Thoracic aorta (tissue), 2 donors: ENCODE measurements at regions not wholly inside any gene's neighbourhood (a gene's known extent, or its start where the extent isn't known, plus 50 kb on each side); places are given as distances from the start of the nearest gene placed in this dataset.

ENCODE experiments used
- ATAC-seq: fragments of 150-250 bp; one replicate; pipeline ENCODE4 v1.8.0; 2017; ENCODE audit warnings: low read depth; ENCODE audit not compliant: insufficient number of reproducible peaks, low FRiP score
- DNase-seq: peaks from one replicate; pipeline ENCODE4 v3.0.0-alpha.2; 2020; ENCODE audit warnings: low spot score
- H3K27ac ChIP-seq, 2 donors: fragments of 200-600 bp; sonication (generic); 1 replicate in 1 of 2; 2 replicates in 1 of 2; pipeline ENCODE4 v1.5.1; 2016; ENCODE audit warnings: mild to moderate bottlenecking in 2 of 2, moderate library complexity in 2 of 2
- H3K27me3 ChIP-seq: fragments of 200-600 bp; sonication (generic); replicated peaks from 2 replicates; pipeline ENCODE4 v1.6.0; 2016; ENCODE audit warnings: mild to moderate bottlenecking; ENCODE audit not compliant: insufficient read depth
- H3K36me3 ChIP-seq: fragments of 200-600 bp; sonication (generic); one replicate; pipeline ENCODE4 v1.5.1; 2016
- H3K4me1 ChIP-seq, 2 donors: fragments of 200-600 bp; sonication (generic); 1 replicate in 1 of 2; 2 replicates in 1 of 2; pipeline versions ENCODE4 v1.5.1 to v1.6.0; 2016; ENCODE audit warnings: low read depth in 2 of 2, mild to moderate bottlenecking in 1 of 2; ENCODE audit not compliant: control insufficient read depth in 1 of 2
- H3K4me3 ChIP-seq: fragments of 200-600 bp; sonication (generic); 2 replicates; pipeline ENCODE4 v1.5.1; 2016; ENCODE audit warnings: mild to moderate bottlenecking
- H3K9me3 ChIP-seq: fragments of 200-600 bp; sonication (generic); 2 replicates; pipeline ENCODE4 v1.5.1; 2016
- CTCF ChIP-seq: fragments of 200-600 bp; sonication (generic); IDR thresholded peaks from one replicate; pipeline ENCODE4 v1.5.1; 2019; ENCODE audit warnings: antibody characterized with exemption

DNA sequence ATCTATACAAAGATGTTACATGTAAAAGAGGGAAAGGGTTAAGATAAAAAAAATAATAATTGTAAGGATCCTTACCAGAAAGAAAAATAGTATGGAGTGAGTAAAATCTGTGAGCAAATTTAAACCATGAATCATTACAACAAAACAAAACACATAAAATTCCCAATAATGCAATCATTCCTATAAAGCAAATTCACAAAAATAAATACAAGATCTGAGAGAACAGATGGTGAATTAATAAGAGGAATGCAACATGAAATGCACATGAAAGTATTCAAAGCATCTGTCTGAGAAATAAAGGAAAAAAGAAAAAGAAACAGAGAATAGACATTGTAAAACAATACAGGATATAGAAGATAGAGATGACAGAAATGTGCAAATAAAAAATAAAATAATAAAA is 681.5 kb upstream of the KLHL1 start:
- no peak overlapping the region for H3K27ac ChIP-seq
- H3K4me1 ChIP-seq: no peaks in the 10 kb centered on the region
- no peaks in the 10 kb centered on the region for H3K9me3 ChIP-seq
- TF ChIP-seq CTCF: no peak
- H3K36me3 ChIP-seq: no peaks in the 10 kb centered on the region
- DNase-seq: no peak
- no peak for ATAC-seq
- no peak overlapping the region for H3K4me3 ChIP-seq
- no peaks in the 10 kb centered on the region for H3K27me3 ChIP-seq

DNA sequence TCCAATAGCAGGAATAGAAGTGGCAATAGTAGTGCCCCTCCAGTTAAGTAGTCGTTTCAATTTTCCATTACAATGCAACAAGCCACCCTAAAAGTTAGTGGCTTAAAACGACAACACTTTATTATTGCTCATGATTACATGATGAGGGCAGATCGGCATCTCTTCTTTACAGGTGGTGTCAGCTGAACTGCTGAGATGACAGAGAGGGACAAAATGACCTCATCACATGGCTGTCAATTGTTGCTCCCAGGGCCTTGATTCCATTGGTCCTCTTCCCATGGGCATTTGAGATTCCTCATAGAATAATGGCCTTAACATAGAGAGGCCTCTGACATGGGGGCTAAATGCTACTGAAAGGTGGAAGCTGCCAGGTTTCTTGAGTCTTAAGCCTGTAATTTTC is 679.8 kb upstream of the KLHL1 start:
- Histone ChIP-seq H3K4me1 (no peaks in the 10 kb centered on the region), H3K27ac (no peak overlapping the region), H3K9me3 (no peaks in the 10 kb centered on the region), H3K27me3 (no peaks in the 10 kb centered on the region), H3K4me3 (no peak overlapping the region), H3K36me3 (no peaks in the 10 kb centered on the region)
- ATAC-seq (no peak), DNase-seq (no peak)
- TF ChIP-seq CTCF: no peak

- ATAC-seq: no peak
- no peaks in the 10 kb centered on the region for H3K27me3 ChIP-seq
- no peak for DNase-seq
- no peaks in the 10 kb centered on the region for H3K9me3 ChIP-seq
- no peaks in the 10 kb centered on the region for H3K36me3 ChIP-seq
- no peaks in the 10 kb centered on the region for H3K4me1 ChIP-seq
- no peak for TF ChIP-seq CTCF
- no peak overlapping the region for H3K27ac ChIP-seq
- no peak overlapping the region for H3K4me3 ChIP-seq
Measured at GRCh38 chr13:70784207-70784989, 676.1 kb upstream of the KLHL1 start.

DNA sequence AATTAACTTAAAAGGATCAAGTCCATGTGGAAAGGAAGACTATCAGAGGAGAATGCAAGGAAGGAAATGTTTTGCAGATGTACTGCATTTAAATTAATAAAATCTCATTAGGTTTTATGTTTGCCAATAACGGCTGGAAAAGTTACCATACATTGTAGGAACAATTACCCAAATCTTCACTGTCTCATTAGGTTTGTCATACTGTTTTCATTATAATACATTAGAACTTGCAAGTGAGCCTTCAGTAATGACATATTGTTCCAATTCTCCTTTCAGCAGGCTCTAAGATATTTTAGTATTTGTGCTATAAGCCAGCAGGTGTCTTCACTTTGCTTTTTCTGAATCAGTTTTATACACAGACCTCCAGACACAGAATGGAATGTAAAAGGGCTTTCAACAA is 661.6 kb upstream of the KLHL1 start:
- H3K4me3 ChIP-seq: no peak overlapping the region
- no peaks in the 10 kb centered on the region for H3K9me3 ChIP-seq
- ATAC-seq: no peak
- no peak overlapping the region for H3K27ac ChIP-seq
- H3K36me3 ChIP-seq: no peaks in the 10 kb centered on the region
- DNase-seq: no peak
- H3K27me3 ChIP-seq: no peaks in the 10 kb centered on the region
- no peaks in the 10 kb centered on the region for H3K4me1 ChIP-seq
- TF ChIP-seq CTCF: no peak

DNA sequence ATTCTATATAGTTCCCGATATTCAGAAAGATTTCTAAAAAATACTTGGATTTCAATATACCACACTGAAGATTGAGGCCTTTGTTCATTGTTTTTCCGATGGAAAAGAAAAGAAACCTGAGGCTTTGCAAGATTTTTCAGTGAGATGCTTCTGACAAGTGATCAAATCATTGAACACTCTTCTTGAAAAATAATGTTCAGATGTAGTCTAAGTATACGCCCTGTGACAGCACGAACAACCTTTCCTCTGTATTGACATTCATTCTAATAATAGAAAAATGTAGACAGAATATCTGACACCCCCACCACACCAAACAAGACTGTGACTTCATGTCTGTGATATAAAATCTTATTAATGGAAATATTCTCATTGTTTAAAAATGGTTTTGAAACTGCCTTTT is 650.7 kb upstream of the KLHL1 start:
- no peak for ATAC-seq
- no peak overlapping the region for H3K27ac ChIP-seq

More for the DNA sequence above, 650.7 kb upstream of the KLHL1 start:
- H3K9me3 ChIP-seq: no peaks in the 10 kb centered on the region
- no peaks in the 10 kb centered on the region for H3K4me1 ChIP-seq
- no peaks in the 10 kb centered on the region for H3K36me3 ChIP-seq
- no peak overlapping the region for H3K4me3 ChIP-seq
- H3K27me3 ChIP-seq: no peaks in the 10 kb centered on the region
- no peak for DNase-seq
- TF ChIP-seq CTCF: no peak
